SK-N-SH (cell line): ENCODE measurements at regions not wholly inside any gene's neighbourhood (a gene's known extent, or its start where the extent isn't known, plus 50 kb on each side); places are given as distances from the start of the nearest gene placed in this dataset.

Experiments used
- CTCF ChIA-PET: fragments of 300-600, 350-600 bp; formaldehyde crosslinking; extraction: SDS; loops from one replicate; lab custom pipeline; 2021; lab: Yijun Ruan, JAX
- POLR2A ChIA-PET: fragments of 350-600 bp; sonication (Branson Sonifier 250); formaldehyde crosslinking; extraction: SDS; loops from one replicate; lab custom pipeline; 2020; ENCODE audit warnings: antibody characterized with exemption, inconsistent platforms; lab: Yijun Ruan, JAX
- DNase-seq: peaks from one replicate; pipeline ENCODE4 v3.0.0; 2012
- H2AFZ ChIP-seq: fragments of 200-600 bp; sonication (generic); 2 replicates; pipeline ENCODE4 v1.8.1; 2016; ENCODE audit warnings: antibody characterized with exemption, mild to moderate bottlenecking, low read depth
- H3F3A ChIP-seq: fragments of 200-600 bp; sonication (generic); replicated peaks from 2 replicates; pipeline ENCODE3; 2016; ENCODE audit warnings: antibody characterized with exemption, mild to moderate bottlenecking; ENCODE audit not compliant: insufficient read depth
- H3K27ac ChIP-seq, 2 experiments: fragments of 200-500 bp in 1 of 2; fragments of 200-600 bp in 1 of 2; sonication (Bioruptor generic) in 1 of 2; sonication (generic), shearing (Covaris generic) in 1 of 2; 2 replicates each; pipeline versions ENCODE4 v1.5.1 to v1.6.1; 2014 to 2016; ENCODE audit warnings: low read depth in 2 of 2, inconsistent platforms in 1 of 2, low read length in 1 of 2, mild to moderate bottlenecking in 1 of 2, mixed read lengths in 1 of 2
- H3K27me3 ChIP-seq: fragments of 200-600 bp; sonication (generic), shearing (Covaris generic); 2 replicates; pipeline ENCODE4 v1.6.1; 2016; ENCODE audit warnings: mixed run types; ENCODE audit not compliant: insufficient read depth
- H3K36me3 ChIP-seq, 2 experiments: fragments of 200-500 bp in 1 of 2; fragments of 200-600 bp in 1 of 2; sonication (Bioruptor generic) in 1 of 2; sonication (generic) in 1 of 2; replicated peaks in 1 of 2; 2 replicates each; pipeline versions ENCODE3 to v1.5.1; 2014 to 2016; ENCODE audit warnings: low read length in 1 of 2, mild to moderate bottlenecking in 1 of 2; ENCODE audit not compliant: insufficient read depth in 2 of 2, control insufficient read depth in 1 of 2
- H3K4me1 ChIP-seq, 2 experiments: fragments of 200-500 bp in 1 of 2; fragments of 200-600 bp in 1 of 2; sonication (Bioruptor generic) in 1 of 2; sonication (generic), shearing (Covaris generic) in 1 of 2; 2 replicates each; pipeline versions ENCODE4 v1.5.1 to v1.6.1; 2014 to 2016; ENCODE audit warnings: low read depth in 1 of 2, low read length in 1 of 2, mixed run types in 1 of 2; ENCODE audit not compliant: insufficient read depth in 2 of 2, control insufficient read depth in 1 of 2
- H3K4me2 ChIP-seq: fragments of 200-600 bp; sonication (generic), shearing (Covaris generic); 2 replicates; pipeline ENCODE4 v1.6.1; 2017; ENCODE audit warnings: mixed run types
- H3K4me3 ChIP-seq, 2 experiments: fragments of 200-500 bp in 1 of 2; fragments of 200-600 bp in 1 of 2; sonication (Bioruptor generic) in 1 of 2; sonication (generic), shearing (Covaris generic) in 1 of 2; 2 replicates each; pipeline versions ENCODE4 v1.5.1 to v1.8.1; 2014 to 2016; ENCODE audit warnings: low read depth in 2 of 2, inconsistent platforms in 1 of 2, low read length in 1 of 2, mild to moderate bottlenecking in 1 of 2, mixed read lengths in 1 of 2, moderate library complexity in 1 of 2
- H3K79me2 ChIP-seq: fragments of 200-600 bp; sonication (generic); 2 replicates; pipeline ENCODE4 v1.8.1; 2017; ENCODE audit warnings: mild to moderate bottlenecking; ENCODE audit not compliant: insufficient read depth
- H3K9ac ChIP-seq: fragments of 200-600 bp; sonication (generic); 2 replicates; pipeline ENCODE4 v1.6.1; 2017; ENCODE audit warnings: mixed run types
- H3K9me2 ChIP-seq: fragments of 200-600 bp; sonication (generic); 2 replicates; pipeline ENCODE4 v1.6.1; 2017; ENCODE audit warnings: mixed run types
- H3K9me3 ChIP-seq: fragments of 200-600 bp; sonication (generic); 2 replicates; pipeline ENCODE4 v1.6.1; 2017; ENCODE audit warnings: mixed run types, mild to moderate bottlenecking, moderate library complexity
- H4K20me1 ChIP-seq: fragments of 200-600 bp; sonication (generic); 2 replicates; pipeline ENCODE4 v1.6.1; 2017; ENCODE audit warnings: mild to moderate bottlenecking, mixed run types; ENCODE audit not compliant: insufficient read depth
- CHD2 ChIP-seq: fragments of 150-350 bp; IDR thresholded peaks from 2 replicates; pipeline ENCODE4 v1.6.1; 2018; ENCODE audit warnings: low read length; ENCODE audit not compliant: partially characterized antibody
- ELF1 ChIP-seq: IDR thresholded peaks from 2 replicates; pipeline ENCODE4 v1.4.0; 2012
- EP300 ChIP-seq, 2 experiments: IDR thresholded peaks; 2 replicates each; pipeline versions ENCODE4 v1.4.0 to v1.6.1; 2012; ENCODE audit warnings: borderline replicate concordance in 1 of 2, low read depth in 1 of 2, low read length in 1 of 2
- EZH2phosphoT487 ChIP-seq: fragments of 200-600 bp; sonication (generic); IDR thresholded peaks from 2 replicates; pipeline ENCODE4 v1.6.1; 2017; ENCODE audit warnings: low read depth, mixed run types, mild to moderate bottlenecking, antibody characterized with exemption, moderate library complexity, borderline replicate concordance
- FOSL2 ChIP-seq: IDR thresholded peaks from 2 replicates; pipeline ENCODE4 v1.4.0; 2012; ENCODE audit warnings: low read depth, mild to moderate bottlenecking, moderate library complexity, borderline replicate concordance
- FOXJ3 ChIP-seq: sonication (generic); formaldehyde crosslinking; IDR thresholded peaks from 2 replicates; pipeline ENCODE4 v1.5.1; 2020; ENCODE audit warnings: mild to moderate bottlenecking, missing genetic modification reagents
- FOXM1 ChIP-seq: IDR thresholded peaks from 2 replicates; pipeline ENCODE4 v1.4.0; 2012; ENCODE audit warnings: low read depth, mild to moderate bottlenecking
- GABPA ChIP-seq: IDR thresholded peaks from 2 replicates; pipeline ENCODE4 v1.4.0; 2012; ENCODE audit warnings: low read depth, mild to moderate bottlenecking
- GATA2 ChIP-seq: sonication (generic); formaldehyde crosslinking; IDR thresholded peaks from 2 replicates; pipeline ENCODE4 v1.5.0; 2020; ENCODE audit warnings: mild to moderate bottlenecking, missing genetic modification reagents
- JUND ChIP-seq: IDR thresholded peaks from 2 replicates; pipeline ENCODE4 v1.4.0; 2012
- MEF2A ChIP-seq: IDR thresholded peaks from 2 replicates; pipeline ENCODE4 v1.4.0; 2012; ENCODE audit warnings: low read depth, borderline replicate concordance
- NFIC ChIP-seq: IDR thresholded peaks from 2 replicates; pipeline ENCODE4 v1.4.0; 2012; ENCODE audit warnings: borderline replicate concordance
- NRF1 ChIP-seq: IDR thresholded peaks from 2 replicates; pipeline ENCODE4 v1.6.1; 2012; ENCODE audit warnings: low read depth, mild to moderate bottlenecking, low read length
- POLR2AphosphoS5 ChIP-seq: IDR thresholded peaks from 2 replicates; pipeline ENCODE4 v1.6.1; 2012; ENCODE audit warnings: low read depth, low read length
- RCOR1 ChIP-seq: fragments of 150-350 bp; IDR thresholded peaks from 2 replicates; pipeline ENCODE4 v1.6.1; 2017; ENCODE audit warnings: antibody characterized with exemption, low read length
- RFX5 ChIP-seq: IDR thresholded peaks from 2 replicates; pipeline ENCODE4 v1.6.1; 2012; ENCODE audit warnings: mild to moderate bottlenecking, improper control_type of control experiment, low read length
- SIN3A ChIP-seq: IDR thresholded peaks from 2 replicates; pipeline ENCODE4 v1.6.1; 2012; ENCODE audit warnings: low read depth, mild to moderate bottlenecking, low read length, moderate library complexity, borderline replicate concordance
- SMC3 ChIP-seq: IDR thresholded peaks from 2 replicates; pipeline ENCODE4 v1.6.1; 2012; ENCODE audit warnings: low read depth, low read length, improper control_type of control experiment
- TAF1 ChIP-seq: IDR thresholded peaks from 2 replicates; pipeline ENCODE4 v1.6.1; 2012; ENCODE audit warnings: low read depth, mild to moderate bottlenecking, low read length, moderate library complexity, borderline replicate concordance
- TCF12 ChIP-seq: IDR thresholded peaks from 2 replicates; pipeline ENCODE4 v1.4.0; 2012
- WGBS: methylation state at CpG from one replicate; pipeline ENCODE4 v1.1.6; 2017; ENCODE audit warnings: low lambda C conversion rate; 5-methylcytosine and 5-hydroxymethylcytosine counted together
- TF ChIP-seq, protein P1 (sequence below): IDR thresholded peaks from 2 replicates; pipeline ENCODE4 v1.4.0; 2012; ENCODE audit warnings: low read depth, borderline replicate concordance
- TF ChIP-seq, protein P2 (sequence below): IDR thresholded peaks from 2 replicates; pipeline ENCODE4 v1.4.0; 2012; ENCODE audit warnings: low read depth
- TF ChIP-seq, protein P3 (sequence below): fragments of 150-350 bp; IDR thresholded peaks from 2 replicates; pipeline ENCODE4 v1.6.1; 2016; ENCODE audit warnings: mild to moderate bottlenecking, low read depth, low read length
- TF ChIP-seq, protein P4 (sequence below): IDR thresholded peaks from 2 replicates; pipeline ENCODE4 v1.6.1; 2012; ENCODE audit warnings: mild to moderate bottlenecking, low read depth, low read length, moderate library complexity
- TF ChIP-seq, protein P5 (sequence below): IDR thresholded peaks from 2 replicates; pipeline ENCODE4 v1.4.0; 2012; ENCODE audit warnings: low read depth, borderline replicate concordance
- TF ChIP-seq, protein P6 (sequence below): fragments of 150-350 bp; IDR thresholded peaks from 2 replicates; pipeline ENCODE4 v1.6.1; 2017; ENCODE audit warnings: antibody characterized with exemption, low read length, low read depth, borderline replicate concordance

DNA sequence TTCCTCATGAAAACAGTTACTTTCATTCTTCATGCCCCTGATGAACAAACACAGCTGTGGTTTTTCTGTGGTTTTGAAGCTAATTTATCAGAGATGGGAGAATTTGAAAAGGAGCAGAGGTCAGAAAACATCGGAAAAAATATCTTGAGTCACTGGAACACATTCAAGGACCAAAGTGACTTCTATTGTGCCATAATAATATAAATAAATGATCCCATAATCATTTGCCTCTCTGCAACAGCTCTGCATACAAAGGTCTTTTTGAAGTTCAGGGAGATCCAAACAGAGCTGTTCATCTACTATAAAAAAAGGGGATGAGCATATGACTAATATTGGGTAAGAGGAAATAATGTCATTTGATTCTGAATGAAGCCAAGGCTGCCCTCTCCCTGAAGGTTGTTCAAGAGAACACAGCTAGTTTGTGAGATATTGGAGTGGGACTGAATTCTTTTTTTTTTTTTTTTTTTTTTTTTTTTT is 201.3 kb upstream of the GALNT5 start:
- Histone ChIP-seq H4K20me1 (no peaks in the 10 kb centered on the region), H3K36me3 (no peaks in the 10 kb centered on the region), H3K4me3 (peak overlapping the region; percentile 14 to 28; a peak in 2 of 4 replicates), H3K9me2 (no peaks in the 10 kb centered on the region), H3K4me1 (peaks cover 0 to 21% of the 10 kb centered on the region in 2 experiments; a peak in 1 of 4 replicates), H3K79me2 (no peaks in the 10 kb centered on the region), H3K4me2 (peak overlapping the region; percentile 78), H3K27ac (peak overlapping the region; percentile 34 to 73; a peak in 3 of 4 replicates), H3K9ac (0 out of 2 replicates have a peak overlapping the region, but pooled peaks have one; percentile 17), H3K9me3 (no peaks in the 10 kb centered on the region), H3K27me3 (no peaks in the 10 kb centered on the region), H2AFZ (peak overlapping the region; percentile 42; the same call in 1 of the 2 replicates), H3F3A (peaks cover 21% of the 10 kb centered on the region)
- ChIA-PET POLR2A (no interaction called here), CTCF (interaction anchor here (1.0 to 1.2 kb wide), 2 partner anchors 1679 to 1681 kb away, joined by 4 to 6 read pairs; no protein-coding TSS in a partner anchor)
- WGBS, result 3% methylated on average over 1 of the region's 1 CpG
- no peak for DNase-seq
- TF ChIP-seq FOXM1 (no peak), RFX5 (no peak), NFIC (peak; percentile 50; the same call in 1 of the 2 replicates), FOSL2 (0 out of 2 replicates have a peak, but pooled peaks have one; percentile 5), TAF1 (no peak), RCOR1 (no peak), POLR2AphosphoS5 (no peak), NRF1 (no peak), ELF1 (no peak; the same call in 1 of the 2 replicates), GABPA (no peak), SIN3A (no peak), EZH2phosphoT487 (no peak), TCF12 (peak; percentile 87), EP300 (IDR thresholded peaks at IDR 0.05; ENCODE audit: borderline replicate concordance in 1 of 2, low read depth in 1 of 2, low read length in 1 of 2) (peak in 1 of 2 experiments; percentile 63; a peak in 2 of 4 replicates), CHD2 (no peak), MEF2A (0 out of 2 replicates have a peak, but pooled peaks have one; percentile 31), SMC3 (no peak), FOXJ3 (no peak), GATA2 (CRISPR knock-in tag) (no peak), JUND (peak; percentile 52; the same call in 1 of the 2 replicates)
- TF ChIP-seq, protein P1, sequence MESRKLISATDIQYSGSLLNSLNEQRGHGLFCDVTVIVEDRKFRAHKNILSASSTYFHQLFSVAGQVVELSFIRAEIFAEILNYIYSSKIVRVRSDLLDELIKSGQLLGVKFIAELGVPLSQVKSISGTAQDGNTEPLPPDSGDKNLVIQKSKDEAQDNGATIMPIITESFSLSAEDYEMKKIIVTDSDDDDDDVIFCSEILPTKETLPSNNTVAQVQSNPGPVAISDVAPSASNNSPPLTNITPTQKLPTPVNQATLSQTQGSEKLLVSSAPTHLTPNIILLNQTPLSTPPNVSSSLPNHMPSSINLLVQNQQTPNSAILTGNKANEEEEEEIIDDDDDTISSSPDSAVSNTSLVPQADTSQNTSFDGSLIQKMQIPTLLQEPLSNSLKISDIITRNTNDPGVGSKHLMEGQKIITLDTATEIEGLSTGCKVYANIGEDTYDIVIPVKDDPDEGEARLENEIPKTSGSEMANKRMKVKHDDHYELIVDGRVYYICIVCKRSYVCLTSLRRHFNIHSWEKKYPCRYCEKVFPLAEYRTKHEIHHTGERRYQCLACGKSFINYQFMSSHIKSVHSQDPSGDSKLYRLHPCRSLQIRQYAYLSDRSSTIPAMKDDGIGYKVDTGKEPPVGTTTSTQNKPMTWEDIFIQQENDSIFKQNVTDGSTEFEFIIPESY, result no peak
- TF ChIP-seq, protein P2, sequence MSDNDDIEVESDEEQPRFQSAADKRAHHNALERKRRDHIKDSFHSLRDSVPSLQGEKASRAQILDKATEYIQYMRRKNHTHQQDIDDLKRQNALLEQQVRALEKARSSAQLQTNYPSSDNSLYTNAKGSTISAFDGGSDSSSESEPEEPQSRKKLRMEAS, result no peak
- TF ChIP-seq, protein P3, sequence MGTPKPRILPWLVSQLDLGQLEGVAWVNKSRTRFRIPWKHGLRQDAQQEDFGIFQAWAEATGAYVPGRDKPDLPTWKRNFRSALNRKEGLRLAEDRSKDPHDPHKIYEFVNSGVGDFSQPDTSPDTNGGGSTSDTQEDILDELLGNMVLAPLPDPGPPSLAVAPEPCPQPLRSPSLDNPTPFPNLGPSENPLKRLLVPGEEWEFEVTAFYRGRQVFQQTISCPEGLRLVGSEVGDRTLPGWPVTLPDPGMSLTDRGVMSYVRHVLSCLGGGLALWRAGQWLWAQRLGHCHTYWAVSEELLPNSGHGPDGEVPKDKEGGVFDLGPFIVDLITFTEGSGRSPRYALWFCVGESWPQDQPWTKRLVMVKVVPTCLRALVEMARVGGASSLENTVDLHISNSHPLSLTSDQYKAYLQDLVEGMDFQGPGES, result no peak
- TF ChIP-seq, protein P4, sequence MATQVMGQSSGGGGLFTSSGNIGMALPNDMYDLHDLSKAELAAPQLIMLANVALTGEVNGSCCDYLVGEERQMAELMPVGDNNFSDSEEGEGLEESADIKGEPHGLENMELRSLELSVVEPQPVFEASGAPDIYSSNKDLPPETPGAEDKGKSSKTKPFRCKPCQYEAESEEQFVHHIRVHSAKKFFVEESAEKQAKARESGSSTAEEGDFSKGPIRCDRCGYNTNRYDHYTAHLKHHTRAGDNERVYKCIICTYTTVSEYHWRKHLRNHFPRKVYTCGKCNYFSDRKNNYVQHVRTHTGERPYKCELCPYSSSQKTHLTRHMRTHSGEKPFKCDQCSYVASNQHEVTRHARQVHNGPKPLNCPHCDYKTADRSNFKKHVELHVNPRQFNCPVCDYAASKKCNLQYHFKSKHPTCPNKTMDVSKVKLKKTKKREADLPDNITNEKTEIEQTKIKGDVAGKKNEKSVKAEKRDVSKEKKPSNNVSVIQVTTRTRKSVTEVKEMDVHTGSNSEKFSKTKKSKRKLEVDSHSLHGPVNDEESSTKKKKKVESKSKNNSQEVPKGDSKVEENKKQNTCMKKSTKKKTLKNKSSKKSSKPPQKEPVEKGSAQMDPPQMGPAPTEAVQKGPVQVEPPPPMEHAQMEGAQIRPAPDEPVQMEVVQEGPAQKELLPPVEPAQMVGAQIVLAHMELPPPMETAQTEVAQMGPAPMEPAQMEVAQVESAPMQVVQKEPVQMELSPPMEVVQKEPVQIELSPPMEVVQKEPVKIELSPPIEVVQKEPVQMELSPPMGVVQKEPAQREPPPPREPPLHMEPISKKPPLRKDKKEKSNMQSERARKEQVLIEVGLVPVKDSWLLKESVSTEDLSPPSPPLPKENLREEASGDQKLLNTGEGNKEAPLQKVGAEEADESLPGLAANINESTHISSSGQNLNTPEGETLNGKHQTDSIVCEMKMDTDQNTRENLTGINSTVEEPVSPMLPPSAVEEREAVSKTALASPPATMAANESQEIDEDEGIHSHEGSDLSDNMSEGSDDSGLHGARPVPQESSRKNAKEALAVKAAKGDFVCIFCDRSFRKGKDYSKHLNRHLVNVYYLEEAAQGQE, result no peak
- TF ChIP-seq, protein P5, sequence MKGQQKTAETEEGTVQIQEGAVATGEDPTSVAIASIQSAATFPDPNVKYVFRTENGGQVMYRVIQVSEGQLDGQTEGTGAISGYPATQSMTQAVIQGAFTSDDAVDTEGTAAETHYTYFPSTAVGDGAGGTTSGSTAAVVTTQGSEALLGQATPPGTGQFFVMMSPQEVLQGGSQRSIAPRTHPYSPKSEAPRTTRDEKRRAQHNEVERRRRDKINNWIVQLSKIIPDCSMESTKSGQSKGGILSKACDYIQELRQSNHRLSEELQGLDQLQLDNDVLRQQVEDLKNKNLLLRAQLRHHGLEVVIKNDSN, result no peak
- TF ChIP-seq, protein P6, sequence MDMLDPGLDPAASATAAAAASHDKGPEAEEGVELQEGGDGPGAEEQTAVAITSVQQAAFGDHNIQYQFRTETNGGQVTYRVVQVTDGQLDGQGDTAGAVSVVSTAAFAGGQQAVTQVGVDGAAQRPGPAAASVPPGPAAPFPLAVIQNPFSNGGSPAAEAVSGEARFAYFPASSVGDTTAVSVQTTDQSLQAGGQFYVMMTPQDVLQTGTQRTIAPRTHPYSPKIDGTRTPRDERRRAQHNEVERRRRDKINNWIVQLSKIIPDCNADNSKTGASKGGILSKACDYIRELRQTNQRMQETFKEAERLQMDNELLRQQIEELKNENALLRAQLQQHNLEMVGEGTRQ, result no peak
